ENCODE measurements at regions not wholly inside any gene's neighbourhood (a gene's known extent, or its start where the extent isn't known, plus 50 kb on each side); places are given as distances from the start of the nearest gene placed in this dataset.

- DNase-seq (ENCODE audit: low read depth, low spot score) (no peak), ATAC-seq (no peak)
- no peaks in the 10 kb centered on the region for H3K9me3 ChIP-seq (ENCODE audit: control insufficient read depth, insufficient read depth, low read depth, low read length)
- TF ChIP-seq CTCF (IDR thresholded peaks at IDR 0.05) = no peak
- no peak for TF ChIP-seq SIN3A (IDR thresholded peaks at IDR 0.05; ENCODE audit: borderline replicate concordance, insufficient read depth, low read depth, low read length)
- no peak for TF ChIP-seq POLR2AphosphoS5 (IDR thresholded peaks at IDR 0.05; ENCODE audit: low read depth, low read length)
- no peak for TF ChIP-seq TCF7L2 (IDR thresholded peaks at IDR 0.05; ENCODE audit: low read depth, low read length)
- TF ChIP-seq REST (IDR thresholded peaks at IDR 0.05; ENCODE audit: insufficient read depth in 1 of 2, low read depth in 2 of 2, low read length in 1 of 2) = no peak
- H3K4me1 ChIP-seq (ENCODE audit: control insufficient read depth, insufficient read depth, low read length) = no peaks in the 10 kb centered on the region
- H3K27me3 ChIP-seq (ENCODE audit: control insufficient read depth, insufficient read depth, low read length) = no peaks in the 10 kb centered on the region
- no peaks in the 10 kb centered on the region for H3K36me3 ChIP-seq (ENCODE audit: control insufficient read depth, insufficient read depth, low read length)
- ChIA-PET CTCF (interaction anchor here (0.7 kb wide), 2 partner anchors 39 to 329 kb away, joined by 6 to 9 read pairs; no protein-coding TSS in a partner anchor), POLR2A (interaction anchor here (0.5 kb wide), 1 partner anchor 20 kb away, joined by 3 read pairs; no protein-coding TSS in a partner anchor)
- in situ Hi-C loops (cut with HindIII; ENCODE audit: low pct_unique_long_range_greater_than_20kb, low sequenced_read_pairs) (no loop called here), intact Hi-C loops (cut with micrococcal nuclease; ENCODE audit: unreplicated experiment) (no loop called here)
- no peak overlapping the region for H3K27ac ChIP-seq (ENCODE audit: low read length)
- no peak overlapping the region for H3K4me3 ChIP-seq (ENCODE audit: low read depth in 2 of 2, low read length in 2 of 2)
- BruUV-seq (replicated peaks) = no TSS peak
These were observed 84.9 kb downstream of the NPTX2 start for GRCh38 chr7:98702021-98702420.

- intact Hi-C loops (cut with micrococcal nuclease; ENCODE audit: unreplicated experiment) (no loop called here), in situ Hi-C loops (cut with HindIII; ENCODE audit: low pct_unique_long_range_greater_than_20kb, low sequenced_read_pairs) (no loop called here)
- TF ChIP-seq SIN3A (IDR thresholded peaks at IDR 0.05; ENCODE audit: borderline replicate concordance, insufficient read depth, low read depth, low read length) (no peak), REST (IDR thresholded peaks at IDR 0.05; ENCODE audit: insufficient read depth in 1 of 2, low read depth in 2 of 2, low read length in 1 of 2) (no peak), POLR2AphosphoS5 (IDR thresholded peaks at IDR 0.05; ENCODE audit: low read depth, low read length) (no peak), TCF7L2 (IDR thresholded peaks at IDR 0.05; ENCODE audit: low read depth, low read length) (no peak), CTCF (IDR thresholded peaks at IDR 0.05) (no peak)
- Histone ChIP-seq H3K27ac (ENCODE audit: low read length) (no peak overlapping the region), H3K36me3 (ENCODE audit: control insufficient read depth, insufficient read depth, low read length) (no peaks in the 10 kb centered on the region), H3K27me3 (ENCODE audit: control insufficient read depth, insufficient read depth, low read length) (no peaks in the 10 kb centered on the region), H3K4me1 (ENCODE audit: control insufficient read depth, insufficient read depth, low read length) (no peaks in the 10 kb centered on the region), H3K9me3 (ENCODE audit: control insufficient read depth, insufficient read depth, low read depth, low read length) (no peaks in the 10 kb centered on the region), H3K4me3 (ENCODE audit: low read depth in 2 of 2, low read length in 2 of 2) (no peak overlapping the region)
- CTCF ChIA-PET = no interaction called here
- ATAC-seq = 0 out of 2 replicates have a peak, but pooled peaks have one; percentile 42
- POLR2A ChIA-PET = no interaction called here
- no TSS peak for BruUV-seq (replicated peaks)
- no peak for DNase-seq (ENCODE audit: low read depth, low spot score)
These were observed 86.8 kb downstream of the NPTX2 start for GRCh38 chr7:98703916-98704315.
